ENCODE measurements at regions not wholly inside any gene's neighbourhood (a gene's known extent, or its start where the extent isn't known, plus 50 kb on each side); places are given as distances from the start of the nearest gene placed in this dataset.

DNA sequence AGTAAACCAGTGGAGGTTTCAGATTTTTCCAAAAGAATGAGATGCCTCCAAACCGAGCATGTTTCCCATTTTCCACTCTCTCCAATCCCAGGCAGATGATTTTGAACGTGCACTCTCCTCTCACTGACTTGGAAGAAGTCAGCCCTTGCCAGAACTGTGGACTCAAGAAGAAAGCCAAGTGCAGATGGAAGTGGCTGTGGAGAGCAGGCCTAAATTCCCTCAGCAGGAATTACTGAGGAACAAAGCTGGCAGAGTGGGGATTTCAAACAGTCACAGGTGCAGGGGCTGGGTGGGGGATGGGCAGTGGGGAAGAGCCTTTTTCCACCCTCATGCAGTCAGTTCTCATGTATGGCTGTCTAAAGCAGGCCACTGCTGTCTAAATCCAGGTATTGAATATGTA lies 55.3 kb downstream of the PABIR2 start:
- 36 to 63% methylated on average over 2 of the region's 2 CpGs for WGBS, 2 donors
- Histone ChIP-seq H3K9me3 (no peaks in the 10 kb centered on the region), H3K27ac (no peak overlapping the region), H3K27me3 (no peaks in the 10 kb centered on the region), H3K36me3 (no peaks in the 10 kb centered on the region), H3K4me1 (no peaks in the 10 kb centered on the region), H3K4me3 (no peak overlapping the region)
- no peak for DNase-seq
- TF ChIP-seq POLR2AphosphoS5 (IDR thresholded peaks at IDR 0.05) (no peak), EP300 (IDR thresholded peaks at IDR 0.05) (no peak)
- no peak for ATAC-seq (ENCODE audit: low FRiP score in 2 of 2)

DNA sequence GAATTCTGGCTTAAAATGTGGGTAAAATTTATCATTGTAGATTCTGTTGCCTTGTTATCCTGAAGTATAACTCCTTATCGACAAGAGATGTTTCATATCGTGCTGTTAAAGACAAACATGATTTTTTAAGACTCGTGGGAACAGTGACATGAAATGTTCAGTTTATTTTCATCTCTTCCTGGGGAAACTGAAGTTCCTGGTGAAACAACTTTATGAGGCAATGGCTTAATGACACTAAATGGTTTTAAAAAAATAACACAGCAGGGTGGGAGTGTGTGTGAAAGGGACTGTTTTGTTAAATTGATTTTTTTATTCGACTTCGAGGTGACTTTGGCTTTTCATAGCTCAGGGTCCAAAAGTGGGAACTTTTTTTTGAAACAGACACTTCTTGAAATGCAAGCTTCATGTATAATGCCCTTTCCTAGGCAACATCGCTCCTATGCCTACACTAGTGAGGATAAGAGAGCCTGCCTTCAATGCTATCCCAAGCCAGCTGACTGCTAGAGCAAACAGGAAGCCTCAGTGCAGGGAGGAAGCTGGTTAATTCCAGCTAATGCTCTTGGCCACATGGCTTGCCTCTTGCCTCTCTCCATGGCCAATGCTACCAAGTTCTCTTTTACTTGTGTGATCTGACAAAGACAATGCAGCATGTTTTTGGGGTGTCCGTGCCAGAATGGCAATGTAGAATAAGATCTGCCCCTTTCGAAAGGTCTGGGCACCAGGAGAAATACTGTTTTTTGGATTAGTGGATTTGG lies 57.8 kb downstream of the PABIR2 start:
- Histone ChIP-seq H3K4me1 (no peaks in the 10 kb centered on the region), H3K9me3 (no peaks in the 10 kb centered on the region), H3K27ac (no peak overlapping the region), H3K27me3 (no peaks in the 10 kb centered on the region), H3K4me3 (no peak overlapping the region), H3K36me3 (no peaks in the 10 kb centered on the region)
- WGBS, 2 donors, result 55 to 66% methylated on average over 8 of the region's 8 CpGs
- DNase-seq, result no peak
- TF ChIP-seq, protein P1, sequence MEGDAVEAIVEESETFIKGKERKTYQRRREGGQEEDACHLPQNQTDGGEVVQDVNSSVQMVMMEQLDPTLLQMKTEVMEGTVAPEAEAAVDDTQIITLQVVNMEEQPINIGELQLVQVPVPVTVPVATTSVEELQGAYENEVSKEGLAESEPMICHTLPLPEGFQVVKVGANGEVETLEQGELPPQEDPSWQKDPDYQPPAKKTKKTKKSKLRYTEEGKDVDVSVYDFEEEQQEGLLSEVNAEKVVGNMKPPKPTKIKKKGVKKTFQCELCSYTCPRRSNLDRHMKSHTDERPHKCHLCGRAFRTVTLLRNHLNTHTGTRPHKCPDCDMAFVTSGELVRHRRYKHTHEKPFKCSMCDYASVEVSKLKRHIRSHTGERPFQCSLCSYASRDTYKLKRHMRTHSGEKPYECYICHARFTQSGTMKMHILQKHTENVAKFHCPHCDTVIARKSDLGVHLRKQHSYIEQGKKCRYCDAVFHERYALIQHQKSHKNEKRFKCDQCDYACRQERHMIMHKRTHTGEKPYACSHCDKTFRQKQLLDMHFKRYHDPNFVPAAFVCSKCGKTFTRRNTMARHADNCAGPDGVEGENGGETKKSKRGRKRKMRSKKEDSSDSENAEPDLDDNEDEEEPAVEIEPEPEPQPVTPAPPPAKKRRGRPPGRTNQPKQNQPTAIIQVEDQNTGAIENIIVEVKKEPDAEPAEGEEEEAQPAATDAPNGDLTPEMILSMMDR (IDR thresholded peaks at IDR 0.05), result no peak
- TF ChIP-seq EP300 (IDR thresholded peaks at IDR 0.05) (no peak), POLR2A (IDR thresholded peaks at IDR 0.05) (no peak), POLR2AphosphoS5 (IDR thresholded peaks at IDR 0.05) (no peak)
- no peak for ATAC-seq (ENCODE audit: low FRiP score in 2 of 2)

DNA sequence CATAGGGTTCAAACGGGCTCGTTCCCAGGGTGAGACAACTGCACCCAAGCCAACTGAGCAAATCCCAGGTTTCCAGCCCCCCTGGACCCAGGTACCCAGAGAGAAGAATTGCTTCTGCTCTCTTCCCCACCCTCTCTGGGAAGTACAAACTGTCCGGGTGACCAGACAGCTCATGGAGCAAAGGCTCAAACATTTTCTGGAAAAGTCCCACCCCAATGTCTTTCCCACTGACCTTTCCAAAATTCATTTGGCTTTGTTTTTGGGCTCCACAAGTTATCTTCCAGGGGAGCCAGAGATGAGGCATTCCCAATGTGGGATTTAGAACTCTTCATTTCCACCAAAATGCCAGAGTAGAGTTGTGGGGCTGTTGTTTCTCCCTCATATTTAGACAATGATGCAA lies 58.6 kb downstream of the PABIR2 start:
- TF ChIP-seq, protein P1 (IDR thresholded peaks at IDR 0.05), result no peak
- TF ChIP-seq POLR2A (IDR thresholded peaks at IDR 0.05) (no peak), EP300 (IDR thresholded peaks at IDR 0.05) (no peak), POLR2AphosphoS5 (IDR thresholded peaks at IDR 0.05) (no peak)
- H3K4me3 ChIP-seq, result no peak overlapping the region
- H3K9me3 ChIP-seq, result no peaks in the 10 kb centered on the region
- no peaks in the 10 kb centered on the region for H3K4me1 ChIP-seq
- H3K27me3 ChIP-seq, result no peaks in the 10 kb centered on the region
- no peak for DNase-seq
- no peaks in the 10 kb centered on the region for H3K36me3 ChIP-seq
- 76% methylated on average over 3 of the region's 3 CpGs; no CpG with 5 or more reads in 1 of the 2 donors for WGBS, 2 donors
- no peak overlapping the region for H3K27ac ChIP-seq
- no peak for ATAC-seq (ENCODE audit: low FRiP score in 2 of 2)

- DNase-seq (no peak), ATAC-seq (ENCODE audit: low FRiP score in 2 of 2) (peak in 1 of 2 donors; percentile 68)
- TF ChIP-seq POLR2AphosphoS5 (IDR thresholded peaks at IDR 0.05) (no peak), EP300 (IDR thresholded peaks at IDR 0.05) (no peak), POLR2A (IDR thresholded peaks at IDR 0.05) (no peak)
- Histone ChIP-seq H3K27me3 (no peaks in the 10 kb centered on the region), H3K4me1 (no peaks in the 10 kb centered on the region), H3K4me3 (no peak overlapping the region), H3K9me3 (no peaks in the 10 kb centered on the region), H3K27ac (no peak overlapping the region), H3K36me3 (no peaks in the 10 kb centered on the region)
- WGBS, 2 donors, result 75 to 79% methylated on average over 12 of the region's 12 CpGs
These were observed 59.2 kb downstream of the PABIR2 start for GRCh38 chrX:134737721-134738369.

- H3K36me3 ChIP-seq, result no peaks in the 10 kb centered on the region
- peak in 1 of 2 donors; percentile 86 for ATAC-seq (ENCODE audit: low FRiP score in 2 of 2)
- no peaks in the 10 kb centered on the region for H3K4me1 ChIP-seq
- no peak overlapping the region for H3K4me3 ChIP-seq
- TF ChIP-seq POLR2AphosphoS5 (IDR thresholded peaks at IDR 0.05) (peak in 1 of 2 donors; percentile 24), POLR2A (IDR thresholded peaks at IDR 0.05) (no peak), EP300 (IDR thresholded peaks at IDR 0.05) (no peak)
- TF ChIP-seq, protein P1 (IDR thresholded peaks at IDR 0.05), result no peak
- no peak for DNase-seq
- 67 to 80% methylated on average over 1 to 6 of the region's 6 CpGs for WGBS, 2 donors
- no peak overlapping the region for H3K27ac ChIP-seq
- no peaks in the 10 kb centered on the region for H3K9me3 ChIP-seq
- no peaks in the 10 kb centered on the region for H3K27me3 ChIP-seq
These were observed 59.9 kb downstream of the PABIR2 start for GRCh38 chrX:134737061-134737460.

Data from upper lobe of left lung (tissue), 6 donors.